Neural crest cell (in vitro differentiated cells): ENCODE measurements at regions not wholly inside any gene's neighbourhood (a gene's known extent, or its start where the extent isn't known, plus 50 kb on each side); places are given as distances from the start of the nearest gene placed in this dataset.

ENCODE experiments used
- DNase-seq: peaks from one replicate; pipeline ENCODE4 v3.0.0; 2021; ENCODE audit warnings: low read depth, mixed read lengths, low spot score
- H3K27ac Mint-ChIP-seq: one replicate; pipeline ENCODE4 v1.8.0; 2021; ENCODE audit warnings: mild to moderate bottlenecking, mixed read lengths; ENCODE audit not compliant: unreplicated experiment
- H3K27me3 Mint-ChIP-seq: 2 replicates; pipeline ENCODE4 v1.8.0; 2021; ENCODE audit warnings: low read depth, mild to moderate bottlenecking, mixed read lengths
- H3K36me3 Mint-ChIP-seq: 2 replicates; pipeline ENCODE4 v1.8.0; 2021; ENCODE audit warnings: low read depth, mild to moderate bottlenecking, mixed read lengths
- H3K4me1 Mint-ChIP-seq: 2 replicates; pipeline ENCODE4 v1.8.0; 2021; ENCODE audit warnings: mixed read lengths
- H3K4me3 Mint-ChIP-seq: one replicate; pipeline ENCODE4 v1.8.0; 2021; ENCODE audit warnings: mild to moderate bottlenecking, mixed read lengths
- H3K9me3 Mint-ChIP-seq: 2 replicates; pipeline ENCODE4 v1.8.0; 2021; ENCODE audit warnings: mixed read lengths
- TF ChIP-seq, protein P1 (sequence below): fragments of 200-600 bp; sonication (generic); conservative IDR thresholded peaks from 2 replicates; pipeline ENCODE4 v1.5.0; 2021; ENCODE audit warnings: antibody characterized with exemption, mild to moderate bottlenecking

DNA sequence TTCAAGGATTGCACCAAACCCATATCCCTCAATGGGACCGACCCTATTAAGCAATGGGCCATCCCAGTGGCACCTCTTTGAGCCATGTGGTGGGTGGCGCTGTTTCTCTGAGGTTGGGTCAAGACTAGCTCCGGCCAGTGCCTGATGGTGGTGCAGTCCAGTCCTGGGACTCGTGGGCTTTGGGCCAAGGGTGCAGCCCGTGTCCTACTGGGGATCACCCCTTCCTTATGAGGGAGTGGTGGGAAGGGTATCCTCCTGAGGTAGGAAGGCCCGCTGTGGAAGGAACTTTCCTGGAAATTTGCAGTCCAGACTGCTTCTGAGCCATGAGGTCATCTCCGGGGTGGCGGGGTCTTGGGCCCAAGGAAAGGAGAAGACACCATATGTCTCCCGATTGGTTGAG lies 231.6 kb downstream of the SNRPN start:
- no peak for DNase-seq
- H3K4me3 Mint-ChIP-seq, result no peak overlapping the region
- TF ChIP-seq, protein P1, sequence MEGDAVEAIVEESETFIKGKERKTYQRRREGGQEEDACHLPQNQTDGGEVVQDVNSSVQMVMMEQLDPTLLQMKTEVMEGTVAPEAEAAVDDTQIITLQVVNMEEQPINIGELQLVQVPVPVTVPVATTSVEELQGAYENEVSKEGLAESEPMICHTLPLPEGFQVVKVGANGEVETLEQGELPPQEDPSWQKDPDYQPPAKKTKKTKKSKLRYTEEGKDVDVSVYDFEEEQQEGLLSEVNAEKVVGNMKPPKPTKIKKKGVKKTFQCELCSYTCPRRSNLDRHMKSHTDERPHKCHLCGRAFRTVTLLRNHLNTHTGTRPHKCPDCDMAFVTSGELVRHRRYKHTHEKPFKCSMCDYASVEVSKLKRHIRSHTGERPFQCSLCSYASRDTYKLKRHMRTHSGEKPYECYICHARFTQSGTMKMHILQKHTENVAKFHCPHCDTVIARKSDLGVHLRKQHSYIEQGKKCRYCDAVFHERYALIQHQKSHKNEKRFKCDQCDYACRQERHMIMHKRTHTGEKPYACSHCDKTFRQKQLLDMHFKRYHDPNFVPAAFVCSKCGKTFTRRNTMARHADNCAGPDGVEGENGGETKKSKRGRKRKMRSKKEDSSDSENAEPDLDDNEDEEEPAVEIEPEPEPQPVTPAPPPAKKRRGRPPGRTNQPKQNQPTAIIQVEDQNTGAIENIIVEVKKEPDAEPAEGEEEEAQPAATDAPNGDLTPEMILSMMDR, result no peak
- H3K27ac Mint-ChIP-seq, result no peak overlapping the region
- H3K27me3 Mint-ChIP-seq, result no peaks in the 10 kb centered on the region
- H3K9me3 Mint-ChIP-seq, result no peaks in the 10 kb centered on the region
- H3K4me1 Mint-ChIP-seq, result no peaks in the 10 kb centered on the region
- peaks cover 3% of the 10 kb centered on the region for H3K36me3 Mint-ChIP-seq

DNA sequence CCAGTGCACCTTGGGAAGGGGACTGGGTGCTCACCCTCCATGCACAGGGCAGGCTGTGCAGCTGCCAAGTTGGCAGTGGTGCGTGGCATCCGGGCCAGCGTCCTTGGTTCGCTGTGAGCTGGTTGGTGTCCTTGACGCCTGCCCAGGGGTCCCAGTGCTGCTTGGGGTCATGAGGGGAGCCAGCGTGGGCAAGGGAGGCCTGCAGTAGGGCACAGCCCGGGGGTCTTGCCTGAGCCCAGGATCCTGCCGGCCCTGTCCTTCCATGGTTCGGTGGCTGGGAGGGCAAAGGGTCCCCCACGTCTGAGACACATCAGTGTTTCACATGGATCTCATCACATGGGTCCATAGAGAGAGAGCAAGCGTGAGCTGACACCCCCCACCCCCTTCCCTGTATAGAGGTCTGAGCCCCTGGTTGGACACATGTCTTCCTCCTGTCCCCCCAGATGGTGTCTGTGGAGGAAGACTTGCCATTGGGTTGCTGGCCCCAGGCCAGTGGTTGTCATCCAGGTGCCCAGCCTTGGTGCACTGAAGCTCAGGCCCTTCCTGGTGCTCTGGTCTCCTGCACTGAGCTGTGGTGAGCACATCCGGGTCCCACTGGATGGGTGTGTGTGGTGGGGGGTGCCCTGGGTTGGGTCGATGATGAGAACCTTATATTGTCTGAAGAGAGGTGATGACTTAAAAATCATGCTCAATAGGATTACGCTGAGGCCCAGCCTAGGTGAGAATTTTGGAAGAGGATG lies 232.3 kb downstream of the SNRPN start:
- TF ChIP-seq, protein P1, result no peak
- no peak for DNase-seq
- Mint-ChIP-seq H3K36me3 (peaks cover 3% of the 10 kb centered on the region), H3K4me3 (no peak overlapping the region), H3K27ac (no peak overlapping the region), H3K27me3 (no peaks in the 10 kb centered on the region), H3K9me3 (no peaks in the 10 kb centered on the region), H3K4me1 (no peaks in the 10 kb centered on the region)

DNA sequence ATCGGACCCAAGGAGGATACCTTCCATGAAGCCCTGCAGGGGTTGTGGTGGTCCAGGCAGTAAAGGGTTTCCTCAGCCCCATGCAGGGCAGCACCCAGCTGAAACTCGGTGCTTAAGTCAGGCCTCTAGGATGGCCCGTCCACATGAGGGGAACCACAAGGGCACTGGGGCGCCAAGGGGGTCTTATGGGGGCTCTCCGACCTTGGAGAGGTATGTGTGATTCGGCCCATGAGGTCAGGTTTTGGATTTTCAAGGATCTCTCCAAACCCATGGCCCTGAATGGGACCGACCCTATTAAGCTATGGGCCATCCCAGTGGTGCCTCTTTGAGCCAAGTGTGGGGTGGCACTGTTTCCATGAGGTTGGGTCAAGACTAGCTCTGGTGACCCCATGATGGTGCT lies 233.3 kb downstream of the SNRPN start:
- DNase-seq, result no peak
- H3K27ac Mint-ChIP-seq, result no peak overlapping the region
- TF ChIP-seq, protein P1, result no peak
- no peak overlapping the region for H3K4me3 Mint-ChIP-seq
- H3K9me3 Mint-ChIP-seq, result no peaks in the 10 kb centered on the region
- peaks cover 3% of the 10 kb centered on the region for H3K36me3 Mint-ChIP-seq
- no peaks in the 10 kb centered on the region for H3K4me1 Mint-ChIP-seq
- H3K27me3 Mint-ChIP-seq, result no peaks in the 10 kb centered on the region

DNA sequence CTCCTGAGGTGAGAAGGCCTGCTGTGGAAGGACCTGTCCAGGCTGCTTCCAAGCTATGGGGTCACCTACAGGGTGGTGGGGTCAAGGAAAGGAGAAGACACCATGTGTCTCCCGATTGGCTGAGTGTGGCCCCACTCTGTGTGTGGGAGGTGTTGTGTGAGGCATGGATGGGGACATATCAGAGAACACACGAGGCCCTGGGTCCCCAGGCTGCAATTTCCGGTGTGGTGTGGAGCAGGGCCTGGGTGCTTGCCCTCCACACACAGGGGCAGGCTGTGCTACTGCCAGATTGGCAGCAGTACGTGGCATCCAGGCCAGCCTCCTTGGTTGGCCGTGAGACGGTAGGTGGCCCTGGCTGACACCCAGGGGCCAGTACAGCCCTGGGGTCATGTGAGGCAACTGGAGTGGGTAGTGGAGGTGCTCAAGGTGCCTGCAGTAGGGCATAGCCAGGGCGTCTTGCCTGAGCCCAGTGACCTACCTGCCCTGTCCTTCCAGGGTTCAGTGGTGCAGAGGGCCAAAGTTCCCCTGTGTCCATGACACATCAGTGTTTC lies 233.8 kb downstream of the SNRPN start:
- no peaks in the 10 kb centered on the region for H3K4me1 Mint-ChIP-seq
- H3K36me3 Mint-ChIP-seq, result peaks cover 3% of the 10 kb centered on the region
- no peaks in the 10 kb centered on the region for H3K9me3 Mint-ChIP-seq
- H3K4me3 Mint-ChIP-seq, result no peak overlapping the region
- no peak overlapping the region for H3K27ac Mint-ChIP-seq
- H3K27me3 Mint-ChIP-seq, result no peaks in the 10 kb centered on the region
- TF ChIP-seq, protein P1, result no peak
- DNase-seq, result no peak

DNA sequence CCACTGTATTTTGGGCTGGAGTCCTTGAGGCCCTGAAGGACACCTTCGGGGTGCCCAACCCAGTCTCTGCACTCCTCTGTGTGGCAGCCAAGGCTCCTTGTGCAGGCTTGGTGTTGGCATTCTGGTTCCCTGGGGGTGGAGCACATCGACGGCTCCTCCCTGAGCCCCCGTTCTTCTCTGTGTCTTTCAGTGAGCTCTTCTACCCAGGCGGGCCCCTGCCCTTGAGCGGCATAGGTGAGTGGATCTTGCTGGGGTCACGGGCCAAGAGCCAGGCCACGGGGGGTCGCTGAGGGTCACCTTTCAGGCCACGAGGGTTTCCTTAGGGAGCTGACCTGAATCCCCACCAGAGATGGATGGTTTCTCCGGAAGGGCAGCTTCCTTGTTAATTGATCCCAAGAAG lies 234.8 kb downstream of the SNRPN start:
- no peaks in the 10 kb centered on the region for H3K9me3 Mint-ChIP-seq
- no peak for DNase-seq
- H3K27me3 Mint-ChIP-seq, result no peaks in the 10 kb centered on the region
- TF ChIP-seq, protein P1, result no peak
- peaks cover 3% of the 10 kb centered on the region for H3K36me3 Mint-ChIP-seq
- H3K27ac Mint-ChIP-seq, result no peak overlapping the region
- H3K4me1 Mint-ChIP-seq, result no peaks in the 10 kb centered on the region
- no peak overlapping the region for H3K4me3 Mint-ChIP-seq
